ENCODE measurements at regions not wholly inside any gene's neighbourhood (a gene's known extent, or its start where the extent isn't known, plus 50 kb on each side); places are given as distances from the start of the nearest gene placed in this dataset.
"Not testable (repeated sequence)": the region's sequence is repeated elsewhere in the genome, so short reads cannot be mapped to it uniquely, and the experiment has no call there.

GRCh38 chr3:33977227-33977626, 178.8 kb downstream of the PDCD6IP start:
- no peak overlapping the region for H3K4me3 Mint-ChIP-seq
- no peaks in the 10 kb centered on the region for H3K4me1 Mint-ChIP-seq
- intact Hi-C loops (cut with micrococcal nuclease), result no loop called here
- H3K9me3 Mint-ChIP-seq, result no peaks in the 10 kb centered on the region
- H3K27me3 Mint-ChIP-seq, result no peaks in the 10 kb centered on the region
- no peak for TF ChIP-seq CTCF (IDR thresholded peaks at IDR 0.05)
- H3K27ac Mint-ChIP-seq, result no peak overlapping the region
- DNase-seq, result no peak
- POLR2A ChIA-PET, result no interaction called here
- CTCF ChIA-PET, result no interaction called here
- ATAC-seq (ENCODE audit: low read depth), result no peak
- H3K36me3 Mint-ChIP-seq (ENCODE audit: low read depth), result no peaks in the 10 kb centered on the region

GRCh38 chr3:33980252-33980651, 181.8 kb downstream of the PDCD6IP start:
- DNase-seq (no peak), ATAC-seq (ENCODE audit: low read depth) (no peak)
- Mint-ChIP-seq H3K36me3 (ENCODE audit: low read depth) (no peaks in the 10 kb centered on the region), H3K9me3 (no peaks in the 10 kb centered on the region), H3K4me1 (no peaks in the 10 kb centered on the region), H3K4me3 (no peak overlapping the region), H3K27ac (no peak overlapping the region), H3K27me3 (no peaks in the 10 kb centered on the region)
- no peak for TF ChIP-seq CTCF (IDR thresholded peaks at IDR 0.05)
- ChIA-PET POLR2A (no interaction called here), CTCF (interaction anchor here (0.9 to 1.2 kb wide), 2 partner anchors 703 to 1929 kb away, joined by 3 to 4 read pairs; no protein-coding TSS in a partner anchor)
- intact Hi-C loops (cut with micrococcal nuclease), result loop anchor here (2.0 kb wide), 1 partner anchor 1929 kb away; no protein-coding TSS in a partner anchor

GRCh38 chr3:33982269-33982798, 183.9 kb downstream of the PDCD6IP start:
- no peak for TF ChIP-seq CTCF (IDR thresholded peaks at IDR 0.05)
- ATAC-seq (ENCODE audit: low read depth), result no peak
- Mint-ChIP-seq H3K4me3 (no peak overlapping the region), H3K4me1 (no peaks in the 10 kb centered on the region), H3K27ac (no peak overlapping the region), H3K27me3 (no peaks in the 10 kb centered on the region), H3K36me3 (ENCODE audit: low read depth) (no peaks in the 10 kb centered on the region), H3K9me3 (no peaks in the 10 kb centered on the region)
- intact Hi-C loops (cut with micrococcal nuclease), result no loop called here
- ChIA-PET CTCF (no interaction called here), POLR2A (no interaction called here)
- DNase-seq, result no peak

- H3K9me3 Mint-ChIP-seq; POLR2A ChIA-PET; intact Hi-C loops (cut with micrococcal nuclease); H3K4me1 Mint-ChIP-seq; H3K36me3 Mint-ChIP-seq (ENCODE audit: low read depth); ATAC-seq (ENCODE audit: low read depth); H3K27ac Mint-ChIP-seq; DNase-seq; CTCF ChIA-PET; H3K27me3 Mint-ChIP-seq; H3K4me3 Mint-ChIP-seq: not testable (repeated sequence)
Measured at GRCh38 chr3:33982949-33983348, 184.5 kb downstream of the PDCD6IP start.

- ChIA-PET POLR2A (no interaction called here), CTCF (no interaction called here)
- intact Hi-C loops (cut with micrococcal nuclease), result no loop called here
- Mint-ChIP-seq H3K27ac (no peak overlapping the region), H3K36me3 (ENCODE audit: low read depth) (no peaks in the 10 kb centered on the region), H3K4me1 (no peaks in the 10 kb centered on the region), H3K9me3 (peaks cover under 1% of the 10 kb centered on the region), H3K4me3 (no peak overlapping the region), H3K27me3 (peaks cover 15% of the 10 kb centered on the region)
- ATAC-seq (ENCODE audit: low read depth) (no peak), DNase-seq (no peak)
- no peak for TF ChIP-seq CTCF (IDR thresholded peaks at IDR 0.05)
Measured at GRCh38 chr3:33989229-33989628, 190.8 kb downstream of the PDCD6IP start.

- Mint-ChIP-seq H3K4me1 (no peaks in the 10 kb centered on the region), H3K27ac (no peak overlapping the region), H3K36me3 (ENCODE audit: low read depth) (no peaks in the 10 kb centered on the region), H3K9me3 (peaks cover 9% of the 10 kb centered on the region), H3K27me3 (peaks cover 15% of the 10 kb centered on the region), H3K4me3 (no peak overlapping the region)
- no peak for DNase-seq
- intact Hi-C loops (cut with micrococcal nuclease), result no loop called here
- TF ChIP-seq CTCF (IDR thresholded peaks at IDR 0.05), result no peak
- CTCF ChIA-PET, result interaction anchor here (1.1 kb wide), 1 partner anchor 108 kb away, joined by 3 read pairs; no protein-coding TSS in a partner anchor
- POLR2A ChIA-PET, result no interaction called here
- no peak for ATAC-seq (ENCODE audit: low read depth)
Measured at GRCh38 chr3:33991673-33992072, 193.2 kb downstream of the PDCD6IP start.

Measured in activated B cell treated with CpG ODN at 0.5 μM for 24 hours (primary cell).